ENCODE measurements at regions not wholly inside any gene's neighbourhood (a gene's known extent, or its start where the extent isn't known, plus 50 kb on each side); places are given as distances from the start of the nearest gene placed in this dataset.

- no peak for DNase-seq
These were observed 50.6 kb upstream of the YWHAQ start for GRCh38 chr2:9681427-9681817.

GRCh38 chr2:9685637-9686036 is 54.8 kb upstream of the YWHAQ start:
- DNase-seq = no peak

DNA sequence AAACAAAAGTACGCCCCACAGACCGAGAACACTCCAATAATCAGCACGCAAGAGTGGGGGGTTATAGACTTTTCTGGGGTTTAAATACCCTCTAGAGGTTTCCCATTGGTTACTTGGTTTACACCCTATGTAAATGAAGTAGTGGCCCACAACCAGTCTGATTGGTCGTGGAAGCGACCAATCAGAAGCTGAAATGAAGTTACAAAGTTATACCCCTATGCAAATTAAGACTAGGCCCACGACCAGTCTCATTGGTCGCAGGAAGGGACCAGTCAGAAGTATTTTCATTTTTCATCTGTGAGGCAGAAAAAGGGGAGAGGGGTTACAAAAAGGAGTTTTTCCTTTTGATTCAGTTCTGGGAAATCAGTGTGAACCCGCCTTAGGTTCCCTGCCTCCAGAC is 55.3 kb upstream of the YWHAQ start:
- DNase-seq = no peak

DNA sequence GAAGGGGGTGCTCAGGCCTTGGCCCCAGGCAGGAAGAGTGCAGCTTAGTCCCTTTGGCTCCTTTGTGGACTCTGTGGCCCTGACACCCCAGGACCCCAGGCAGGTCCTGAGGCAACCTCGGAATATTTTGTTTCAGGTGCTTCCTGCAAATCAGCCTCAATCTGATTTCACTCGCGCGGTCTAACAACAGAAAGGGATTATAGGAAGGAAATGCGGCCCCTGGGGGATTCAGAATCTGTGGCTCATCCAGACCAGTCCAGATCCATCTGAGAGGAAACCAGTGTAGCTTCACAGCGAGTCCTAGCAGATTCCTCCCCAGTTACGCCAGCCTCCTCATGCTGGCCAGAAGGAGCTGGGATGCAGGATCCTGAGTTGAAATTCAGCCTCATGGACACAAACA is 59.5 kb upstream of the YWHAQ start:
- no peak for DNase-seq

DNA sequence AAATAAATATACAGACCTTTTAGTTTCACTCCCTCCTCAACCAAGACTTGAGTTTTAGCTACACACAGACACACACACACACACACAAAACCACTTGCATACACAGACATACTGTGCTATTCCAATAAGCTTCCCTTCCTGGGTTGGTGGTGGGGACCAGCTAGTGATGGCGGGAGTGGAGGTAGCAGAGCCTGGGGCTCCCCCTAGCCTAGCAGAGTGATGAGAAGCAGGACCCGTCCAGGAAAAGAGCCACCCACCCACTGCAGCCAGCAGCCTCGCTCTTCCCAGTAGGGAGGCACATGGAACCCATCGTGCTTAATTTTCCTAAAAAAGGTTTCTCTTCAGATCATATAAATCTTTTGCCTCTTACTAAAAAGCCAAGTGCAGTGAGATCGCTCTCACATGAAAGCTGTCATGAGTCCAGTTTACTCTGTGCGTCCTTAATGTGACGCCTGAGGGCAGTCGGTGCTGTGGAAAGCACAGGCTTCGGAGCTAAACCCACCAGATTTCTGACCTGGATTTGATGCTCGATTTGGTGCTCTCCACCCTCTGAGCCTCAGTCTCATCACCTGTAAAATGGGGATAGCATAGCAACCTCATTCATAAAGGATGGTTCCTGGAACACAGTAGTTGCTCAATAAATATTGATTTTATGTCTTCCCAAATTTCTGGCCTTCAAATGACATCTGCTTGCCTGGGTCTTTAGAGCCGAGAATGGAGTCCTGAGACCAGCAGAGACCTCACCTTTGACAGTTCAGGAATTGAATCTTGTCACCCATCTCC is 60.1 kb upstream of the YWHAQ start:
- no peak for DNase-seq

GRCh38 chr2:9692456-9693195 is 61.8 kb upstream of the YWHAQ start:
- DNase-seq = no peak

GRCh38 chr2:9693196-9693491 is 62.3 kb upstream of the YWHAQ start:
- DNase-seq = no peak

GRCh38 chr2:9693646-9694045 is 62.8 kb upstream of the YWHAQ start:
- no peak for DNase-seq

- no peak for DNase-seq
These were observed 64.0 kb upstream of the YWHAQ start for GRCh38 chr2:9694661-9695234.

GRCh38 chr2:9695941-9696340 is 65.1 kb upstream of the YWHAQ start:
- no peak for DNase-seq

GRCh38 chr2:9696731-9697130 is 65.9 kb upstream of the YWHAQ start:
- DNase-seq = no peak

GRCh38 chr2:9697909-9698308 is 67.1 kb upstream of the YWHAQ start:
- no peak for DNase-seq

DNA sequence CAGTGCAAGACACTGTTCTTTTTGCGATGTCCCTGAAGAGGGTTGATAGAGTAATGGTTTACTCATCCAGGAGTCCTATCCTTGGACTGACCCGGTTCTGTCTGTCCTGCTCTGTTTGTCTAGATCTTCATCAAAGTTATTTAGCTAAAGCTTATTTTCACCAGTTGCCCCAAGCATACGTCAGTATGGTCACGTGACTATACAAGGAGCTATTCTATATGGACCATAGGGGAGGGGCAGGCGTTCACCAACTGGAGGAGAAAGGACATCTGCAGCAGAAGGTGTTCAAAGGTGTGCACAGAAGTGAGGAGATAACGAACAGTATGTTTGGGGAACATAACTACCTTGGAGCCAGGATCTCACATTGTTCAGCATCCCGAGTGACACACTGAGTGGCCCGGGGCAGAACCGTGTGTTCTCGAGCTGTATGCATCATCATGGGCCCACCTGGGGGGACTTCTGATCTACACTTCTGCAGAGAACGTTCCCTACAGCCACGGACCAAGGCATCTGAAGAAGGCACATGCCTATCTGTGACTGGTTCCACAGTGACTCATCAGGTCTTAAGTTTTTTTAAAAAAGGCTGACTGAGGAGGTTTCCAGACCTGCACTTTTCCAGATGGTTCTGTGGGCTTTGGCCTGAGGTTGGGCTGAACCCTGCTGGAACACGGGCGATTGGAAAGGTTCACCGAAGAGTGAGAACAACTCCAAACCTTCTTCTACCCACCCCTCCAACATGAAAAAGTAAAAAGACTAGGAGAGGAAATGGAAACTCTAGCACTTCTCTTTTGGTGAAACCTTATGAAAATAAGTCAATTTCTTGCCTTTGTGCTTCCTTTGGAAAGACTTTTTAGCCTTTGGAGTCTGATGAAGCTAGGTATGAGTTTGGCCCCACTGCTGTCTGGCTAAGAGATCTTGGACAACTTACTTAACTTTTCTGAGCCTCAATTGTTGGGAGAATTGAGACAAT is 68.6 kb upstream of the YWHAQ start:
- DNase-seq = no peak

GRCh38 chr2:9700109-9700495 is 69.3 kb upstream of the YWHAQ start:
- no peak for DNase-seq

DNA sequence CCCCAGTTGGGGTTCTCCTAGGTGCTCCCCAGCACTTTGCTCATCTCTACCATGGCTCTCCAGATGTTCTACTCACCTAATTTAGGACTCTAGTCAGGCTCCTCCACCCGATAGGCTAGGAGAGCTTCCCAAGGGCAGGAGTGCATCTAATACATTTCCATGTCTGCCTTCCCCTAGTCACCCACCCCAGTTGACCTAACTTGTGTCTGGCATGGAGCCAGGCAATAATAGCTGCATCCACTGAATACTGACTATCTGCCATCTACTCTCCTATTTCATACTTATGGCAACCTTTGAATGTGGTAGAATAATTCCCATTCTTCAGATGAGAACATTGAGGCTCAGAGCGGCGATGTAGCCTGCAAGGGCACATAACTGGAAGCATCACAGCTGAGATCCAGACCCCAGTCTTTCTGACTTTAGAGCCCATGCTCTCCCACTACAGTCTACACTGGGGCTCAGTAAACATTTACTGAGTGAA is 71.8 kb upstream of the YWHAQ start:
- DNase-seq = no peak

DNA sequence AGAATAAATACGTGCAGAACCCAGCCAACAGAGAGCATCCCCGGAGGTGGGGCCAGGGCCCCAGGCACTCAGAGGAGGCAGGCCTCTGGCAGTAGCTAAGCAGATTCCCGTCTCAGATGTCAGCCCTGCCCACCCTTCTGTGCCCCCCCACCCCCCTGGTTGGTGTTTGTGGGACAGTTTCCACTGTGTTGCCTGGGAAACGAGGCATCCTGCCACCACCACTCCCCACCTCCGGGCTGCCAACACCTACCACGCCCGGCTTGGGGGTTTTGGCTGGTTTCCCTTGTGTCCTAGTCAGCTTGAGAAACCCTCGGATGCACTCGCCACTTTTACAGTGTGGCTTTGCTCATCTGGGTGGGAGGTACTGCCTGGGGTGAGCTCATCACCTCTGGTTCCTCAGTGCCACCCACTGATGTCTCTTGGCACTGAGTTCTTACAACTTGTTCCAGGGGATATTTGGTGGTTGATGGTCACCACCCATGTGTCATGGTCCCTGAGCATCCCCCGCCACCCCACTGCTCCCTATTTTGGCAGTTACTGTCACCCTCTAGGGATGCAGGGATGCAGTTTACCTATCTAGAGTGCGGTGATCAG is 72.4 kb upstream of the YWHAQ start:
- DNase-seq = no peak

- no peak for DNase-seq
These were observed 73.0 kb upstream of the YWHAQ start for GRCh38 chr2:9703701-9704221.

DNA sequence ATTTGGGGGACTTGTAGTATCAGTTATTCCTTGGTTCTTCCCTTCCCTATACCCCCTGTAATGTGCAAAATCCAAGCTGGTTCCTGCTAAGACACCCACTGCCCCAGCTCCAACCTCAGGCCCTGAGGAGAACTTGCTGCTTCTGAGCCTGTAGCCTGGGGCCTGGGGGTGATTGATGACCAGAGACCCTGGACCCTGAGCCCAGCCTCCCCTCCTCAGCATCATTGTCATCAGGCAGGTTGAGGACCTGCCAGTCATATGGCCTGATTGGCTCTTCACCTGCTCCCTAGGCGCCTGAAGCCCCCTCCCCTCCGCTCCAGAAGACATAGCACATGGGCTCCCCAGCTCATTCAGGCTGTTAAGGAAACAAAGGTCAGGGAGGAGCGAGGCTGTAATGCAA is 73.8 kb upstream of the YWHAQ start:
- DNase-seq = no peak

DNA sequence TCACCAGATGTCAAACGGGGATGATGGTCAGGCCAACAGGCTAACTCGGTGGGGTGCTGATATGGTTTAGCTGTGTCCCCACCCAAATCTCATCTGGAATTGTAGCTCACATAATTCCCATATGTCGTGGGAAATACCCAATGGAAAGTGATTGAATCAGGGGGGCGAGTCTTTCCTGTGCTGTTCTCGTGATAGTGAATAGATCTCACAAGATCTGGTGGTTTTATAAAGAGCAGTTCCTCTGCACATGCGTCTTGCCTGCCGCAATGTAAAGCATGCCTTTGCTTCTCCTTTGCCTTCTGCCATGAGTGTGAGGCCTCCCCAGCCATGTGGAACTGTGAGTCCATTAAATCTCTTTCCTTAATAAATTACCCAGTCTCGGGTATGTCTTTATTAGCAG is 74.4 kb upstream of the YWHAQ start:
- DNase-seq = no peak

GRCh38 chr2:9707008-9707407 is 76.2 kb upstream of the YWHAQ start:
- DNase-seq = no peak

DNA sequence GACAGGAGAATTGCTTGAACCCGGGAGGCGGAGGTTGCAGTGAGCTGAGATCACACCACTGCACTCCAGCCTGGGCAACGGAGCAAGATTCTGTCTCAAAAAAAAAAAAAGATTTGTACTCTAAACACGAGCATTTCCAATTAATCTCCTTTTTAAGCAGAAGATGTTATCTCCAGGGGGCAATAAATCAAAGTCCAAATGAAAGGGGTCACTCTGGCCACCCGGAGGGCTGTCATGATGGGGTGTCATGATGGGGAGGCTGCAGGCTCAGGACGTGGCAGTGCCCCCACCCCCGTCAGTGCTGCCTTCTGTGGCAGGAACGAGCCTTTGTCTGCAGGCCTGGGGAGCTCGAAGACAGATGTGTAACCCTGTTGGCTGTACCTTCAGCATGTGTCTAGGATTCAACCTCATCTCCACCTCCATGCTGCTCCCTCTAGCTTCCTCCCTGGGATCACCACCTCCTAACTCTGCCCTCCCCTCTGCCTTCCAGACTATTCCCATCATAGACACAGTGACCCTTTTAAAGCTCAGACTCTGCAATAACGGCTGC is 76.9 kb upstream of the YWHAQ start:
- no peak for DNase-seq

Data from NCI-H187 (cell line).